ENCODE measurements at regions not wholly inside any gene's neighbourhood (a gene's known extent, or its start where the extent isn't known, plus 50 kb on each side); places are given as distances from the start of the nearest gene placed in this dataset.

GRCh38 chr9:115230924-115231515 lies 113.1 kb upstream of the TNC start:
- Histone ChIP-seq H3K27me3 (ENCODE audit: low read depth, low read length) (peaks cover 15% of the 10 kb centered on the region; the same call in 1 of the 2 replicates), H3K4me3 (ENCODE audit: low read length) (no peak overlapping the region), H2AFZ (ENCODE audit: low read depth, low read length) (no peak overlapping the region), H3K4me2 (ENCODE audit: low read length) (no peak overlapping the region), H3K79me2 (ENCODE audit: low read length) (no peaks in the 10 kb centered on the region), H3K9me3 (ENCODE audit: insufficient read depth, low read length) (no peaks in the 10 kb centered on the region), H3K27ac (ENCODE audit: low read length) (no peak overlapping the region), H3K36me3 (replicated peaks; ENCODE audit: low read depth, low read length) (no peaks in the 10 kb centered on the region), H3K4me1 (ENCODE audit: low read length) (peaks cover 21% of the 10 kb centered on the region), H3K9ac (ENCODE audit: low read length) (no peak overlapping the region), H4K20me1 (ENCODE audit: insufficient read depth, low read length) (no peaks in the 10 kb centered on the region)
- no peak for TF ChIP-seq EZH2phosphoT487 (IDR thresholded peaks at IDR 0.05; ENCODE audit: low read depth)
- TF ChIP-seq CTCF (IDR thresholded peaks at IDR 0.05; ENCODE audit: low read depth, low read length) = no peak

GRCh38 chr9:115232181-115232774 lies 114.3 kb upstream of the TNC start:
- no peak overlapping the region for H3K27ac ChIP-seq (ENCODE audit: low read length)
- no peak overlapping the region for H3K9ac ChIP-seq (ENCODE audit: low read length)
- no peaks in the 10 kb centered on the region for H3K36me3 ChIP-seq (replicated peaks; ENCODE audit: low read depth, low read length)
- no peaks in the 10 kb centered on the region for H4K20me1 ChIP-seq (ENCODE audit: insufficient read depth, low read length)
- 0 out of 2 replicates have a peak, but pooled peaks cover 5% of the 10 kb centered on the region for H3K27me3 ChIP-seq (ENCODE audit: low read depth, low read length)
- no peak overlapping the region for H2AFZ ChIP-seq (ENCODE audit: low read depth, low read length)
- TF ChIP-seq EZH2phosphoT487 (IDR thresholded peaks at IDR 0.05; ENCODE audit: low read depth) = no peak
- TF ChIP-seq CTCF (IDR thresholded peaks at IDR 0.05; ENCODE audit: low read depth, low read length) = no peak
- H3K79me2 ChIP-seq (ENCODE audit: low read length) = no peaks in the 10 kb centered on the region
- H3K4me1 ChIP-seq (ENCODE audit: low read length) = peaks cover 21% of the 10 kb centered on the region
- H3K9me3 ChIP-seq (ENCODE audit: insufficient read depth, low read length) = no peaks in the 10 kb centered on the region
- H3K4me2 ChIP-seq (ENCODE audit: low read length) = peak overlapping the region; percentile 44; the same call in 1 of the 2 replicates
- no peak overlapping the region for H3K4me3 ChIP-seq (ENCODE audit: low read length)

- TF ChIP-seq CTCF (IDR thresholded peaks at IDR 0.05; ENCODE audit: low read depth, low read length) (no peak), EZH2phosphoT487 (IDR thresholded peaks at IDR 0.05; ENCODE audit: low read depth) (no peak)
- no peak overlapping the region for H3K4me3 ChIP-seq (ENCODE audit: low read length)
- H3K9ac ChIP-seq (ENCODE audit: low read length) = no peak overlapping the region
- no peaks in the 10 kb centered on the region for H3K27me3 ChIP-seq (ENCODE audit: low read depth, low read length)
- H3K36me3 ChIP-seq (replicated peaks; ENCODE audit: low read depth, low read length) = no peaks in the 10 kb centered on the region
- no peaks in the 10 kb centered on the region for H3K9me3 ChIP-seq (ENCODE audit: insufficient read depth, low read length)
- peak overlapping the region; percentile 20; the same call in 1 of the 2 replicates for H3K4me2 ChIP-seq (ENCODE audit: low read length)
- no peak overlapping the region for H3K27ac ChIP-seq (ENCODE audit: low read length)
- peaks cover 21% of the 10 kb centered on the region for H3K4me1 ChIP-seq (ENCODE audit: low read length)
- no peak overlapping the region for H2AFZ ChIP-seq (ENCODE audit: low read depth, low read length)
- H4K20me1 ChIP-seq (ENCODE audit: insufficient read depth, low read length) = no peaks in the 10 kb centered on the region
- no peaks in the 10 kb centered on the region for H3K79me2 ChIP-seq (ENCODE audit: low read length)
These were observed 116.1 kb upstream of the TNC start for GRCh38 chr9:115234094-115234493.

- Histone ChIP-seq H3K4me2 (ENCODE audit: low read length) (no peak overlapping the region), H3K27ac (ENCODE audit: low read length) (no peak overlapping the region), H3K36me3 (replicated peaks; ENCODE audit: low read depth, low read length) (no peaks in the 10 kb centered on the region), H3K79me2 (ENCODE audit: low read length) (no peaks in the 10 kb centered on the region), H3K27me3 (ENCODE audit: low read depth, low read length) (no peaks in the 10 kb centered on the region; the same call in 1 of the 2 replicates), H3K4me3 (ENCODE audit: low read length) (no peak overlapping the region), H3K4me1 (ENCODE audit: low read length) (peaks cover 21% of the 10 kb centered on the region), H2AFZ (ENCODE audit: low read depth, low read length) (no peak overlapping the region), H3K9me3 (ENCODE audit: insufficient read depth, low read length) (no peaks in the 10 kb centered on the region), H4K20me1 (ENCODE audit: insufficient read depth, low read length) (no peaks in the 10 kb centered on the region), H3K9ac (ENCODE audit: low read length) (no peak overlapping the region)
- TF ChIP-seq CTCF (IDR thresholded peaks at IDR 0.05; ENCODE audit: low read depth, low read length) (no peak), EZH2phosphoT487 (IDR thresholded peaks at IDR 0.05; ENCODE audit: low read depth) (no peak)
These were observed 117.3 kb upstream of the TNC start for GRCh38 chr9:115235221-115235620.

Measured in OCI-LY3 (cell line).